GM21526 (cell line): ENCODE measurements at regions not wholly inside any gene's neighbourhood (a gene's known extent, or its start where the extent isn't known, plus 50 kb on each side); places are given as distances from the start of the nearest gene placed in this dataset.

Source experiments
- ATAC-seq: cut with Tn5 transposase; IDR thresholded peaks from one replicate; pipeline ENCODE4 v1.9.1; 2021; ENCODE audit warnings: moderate library complexity; ENCODE audit not compliant: unreplicated experiment, low FRiP score

- no peak for ATAC-seq
Observed at GRCh38 chr21:21605521-21605920, 607.3 kb downstream of the NCAM2 start.

- ATAC-seq = no peak
Observed at GRCh38 chr21:21606041-21606440, 607.8 kb downstream of the NCAM2 start.

GRCh38 chr21:21612466-21612865, 614.3 kb downstream of the NCAM2 start:
- ATAC-seq = no peak

- ATAC-seq = no peak
Observed at GRCh38 chr21:21614966-21615365, 616.8 kb downstream of the NCAM2 start.

- no peak for ATAC-seq
Observed at GRCh38 chr21:21622460-21623234, 624.4 kb downstream of the NCAM2 start.

GRCh38 chr21:21624674-21625073, 626.5 kb downstream of the NCAM2 start:
- ATAC-seq = no peak

- no peak for ATAC-seq
Observed at GRCh38 chr21:21631961-21632360, 633.8 kb downstream of the NCAM2 start.

GRCh38 chr21:21632926-21633325, 634.7 kb downstream of the NCAM2 start:
- ATAC-seq = no peak

- no peak for ATAC-seq
Observed at GRCh38 chr21:21661741-21662140, 663.5 kb downstream of the NCAM2 start.

GRCh38 chr21:21662776-21663175, 664.6 kb downstream of the NCAM2 start:
- no peak for ATAC-seq

GRCh38 chr21:21664871-21665270, 666.7 kb downstream of the NCAM2 start:
- ATAC-seq = no peak

GRCh38 chr21:21666689-21667088, 668.5 kb downstream of the NCAM2 start:
- no peak for ATAC-seq

- ATAC-seq = no peak
Observed at GRCh38 chr21:21668198-21668597, 670.0 kb downstream of the NCAM2 start.

GRCh38 chr21:21673959-21674358, 675.8 kb downstream of the NCAM2 start:
- no peak for ATAC-seq

GRCh38 chr21:21675601-21676000, 677.4 kb downstream of the NCAM2 start:
- ATAC-seq = no peak

GRCh38 chr21:21682172-21682571, 684.0 kb downstream of the NCAM2 start:
- no peak for ATAC-seq

GRCh38 chr21:21688889-21689288, 690.7 kb downstream of the NCAM2 start:
- ATAC-seq = no peak

GRCh38 chr21:21690068-21690665, 692.0 kb downstream of the NCAM2 start:
- no peak for ATAC-seq

- no peak for ATAC-seq
Observed at GRCh38 chr21:21712748-21713520, 714.7 kb downstream of the NCAM2 start.

- ATAC-seq = no peak
Observed at GRCh38 chr21:21713651-21714180, 715.5 kb downstream of the NCAM2 start.

- no peak for ATAC-seq
Observed at GRCh38 chr21:21714426-21714825, 716.2 kb downstream of the NCAM2 start.
